ENCODE measurements at regions not wholly inside any gene's neighbourhood (a gene's known extent, or its start where the extent isn't known, plus 50 kb on each side); places are given as distances from the start of the nearest gene placed in this dataset.
"Not testable (repeated sequence)": the region's sequence is repeated elsewhere in the genome, so short reads cannot be mapped to it uniquely, and the experiment has no call there.

DNA sequence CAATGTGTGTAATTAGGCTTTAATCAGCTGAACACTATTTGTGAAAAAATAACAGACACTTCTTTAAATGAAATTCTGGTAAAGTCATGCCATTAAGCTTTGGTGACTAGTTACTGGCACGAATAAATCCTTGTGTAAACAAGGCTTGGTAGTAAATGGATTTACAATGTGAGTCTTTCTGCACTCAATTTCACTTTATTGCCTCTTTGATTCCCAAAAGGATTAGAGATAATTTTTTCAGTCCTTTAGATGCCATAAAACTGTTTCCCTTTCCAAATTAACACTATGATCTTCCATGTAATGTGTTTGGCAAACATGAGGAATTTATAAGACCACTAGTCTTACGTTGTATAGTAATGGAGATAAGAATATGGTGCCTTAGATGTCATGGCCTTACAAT lies 339.5 kb upstream of the DNAJC19 start:
- 50 to 53% methylated on average over 2 of the region's 2 CpGs for WGBS, 2 donors
- Histone ChIP-seq H3K36me3 (ENCODE audit: low read depth, missing control alignments) (no peaks in the 10 kb centered on the region), H3K4me1 (no peaks in the 10 kb centered on the region), H3K27ac (no peak overlapping the region), H3K27me3 (no peaks in the 10 kb centered on the region), H3K4me3 (no peak overlapping the region), H3K9me3 (no peaks in the 10 kb centered on the region)
- intact Hi-C loops (cut with DNase I; ENCODE audit: low total_unique reads), result no loop called here
- TF ChIP-seq, protein P1, sequence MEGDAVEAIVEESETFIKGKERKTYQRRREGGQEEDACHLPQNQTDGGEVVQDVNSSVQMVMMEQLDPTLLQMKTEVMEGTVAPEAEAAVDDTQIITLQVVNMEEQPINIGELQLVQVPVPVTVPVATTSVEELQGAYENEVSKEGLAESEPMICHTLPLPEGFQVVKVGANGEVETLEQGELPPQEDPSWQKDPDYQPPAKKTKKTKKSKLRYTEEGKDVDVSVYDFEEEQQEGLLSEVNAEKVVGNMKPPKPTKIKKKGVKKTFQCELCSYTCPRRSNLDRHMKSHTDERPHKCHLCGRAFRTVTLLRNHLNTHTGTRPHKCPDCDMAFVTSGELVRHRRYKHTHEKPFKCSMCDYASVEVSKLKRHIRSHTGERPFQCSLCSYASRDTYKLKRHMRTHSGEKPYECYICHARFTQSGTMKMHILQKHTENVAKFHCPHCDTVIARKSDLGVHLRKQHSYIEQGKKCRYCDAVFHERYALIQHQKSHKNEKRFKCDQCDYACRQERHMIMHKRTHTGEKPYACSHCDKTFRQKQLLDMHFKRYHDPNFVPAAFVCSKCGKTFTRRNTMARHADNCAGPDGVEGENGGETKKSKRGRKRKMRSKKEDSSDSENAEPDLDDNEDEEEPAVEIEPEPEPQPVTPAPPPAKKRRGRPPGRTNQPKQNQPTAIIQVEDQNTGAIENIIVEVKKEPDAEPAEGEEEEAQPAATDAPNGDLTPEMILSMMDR (IDR thresholded peaks at IDR 0.05), result no peak
- no peak for TF ChIP-seq POLR2A (IDR thresholded peaks at IDR 0.05)
- no peak for DNase-seq

DNA sequence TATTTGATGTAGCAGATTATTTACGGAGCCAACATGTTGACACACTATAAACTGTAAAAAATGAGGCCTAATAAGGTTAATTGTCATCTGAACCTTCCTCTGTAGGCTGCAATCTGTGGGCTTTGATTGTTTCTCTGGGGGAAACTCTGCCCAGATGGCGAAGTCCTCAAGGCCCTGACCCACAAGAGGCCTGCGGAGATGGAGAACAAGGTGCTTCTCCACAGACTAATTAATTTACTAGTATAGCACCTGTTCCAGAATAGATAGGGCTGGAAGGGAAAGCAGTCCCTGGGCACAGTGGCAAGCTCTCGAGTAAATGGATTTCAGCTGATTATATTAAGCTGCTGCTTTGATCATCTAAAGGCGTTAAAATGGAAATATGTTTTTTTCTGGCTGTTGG lies 338.8 kb upstream of the DNAJC19 start:
- DNase-seq, result no peak
- no peaks in the 10 kb centered on the region for H3K27me3 ChIP-seq
- H3K27ac ChIP-seq, result no peak overlapping the region
- intact Hi-C loops (cut with DNase I; ENCODE audit: low total_unique reads), result no loop called here
- no peak overlapping the region for H3K4me3 ChIP-seq
- H3K36me3 ChIP-seq (ENCODE audit: low read depth, missing control alignments), result no peaks in the 10 kb centered on the region
- no peaks in the 10 kb centered on the region for H3K4me1 ChIP-seq
- H3K9me3 ChIP-seq, result no peaks in the 10 kb centered on the region
- WGBS, 2 donors, result 78 to 81% methylated on average over 5 of the region's 5 CpGs
- TF ChIP-seq, protein P1 (IDR thresholded peaks at IDR 0.05), result no peak
- TF ChIP-seq POLR2A (IDR thresholded peaks at IDR 0.05), result no peak

DNA sequence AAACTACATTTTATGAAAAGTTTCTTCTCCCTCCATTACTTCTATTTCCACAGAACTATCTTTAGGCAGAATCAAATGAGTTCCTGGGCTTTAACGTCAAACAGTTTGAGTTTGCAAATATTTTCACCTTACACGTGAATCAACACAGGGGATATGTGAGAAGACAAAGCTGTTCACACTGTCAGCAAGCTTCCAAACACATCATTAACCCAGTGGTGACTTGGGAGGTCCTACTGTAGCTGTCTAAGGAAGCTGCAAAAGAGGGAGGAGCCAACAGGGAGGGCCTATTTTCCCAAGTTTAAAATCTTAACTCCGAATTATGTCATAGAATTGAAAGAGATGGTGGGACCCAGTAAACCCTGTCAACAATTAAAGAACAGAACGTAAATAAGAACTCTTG lies 337.8 kb upstream of the DNAJC19 start:
- no peaks in the 10 kb centered on the region for H3K9me3 ChIP-seq
- intact Hi-C loops (cut with DNase I; ENCODE audit: low total_unique reads), result no loop called here
- no peak overlapping the region for H3K4me3 ChIP-seq
- H3K36me3 ChIP-seq (ENCODE audit: low read depth, missing control alignments), result no peaks in the 10 kb centered on the region
- no peak overlapping the region for H3K27ac ChIP-seq
- TF ChIP-seq, protein P1 (IDR thresholded peaks at IDR 0.05), result no peak
- TF ChIP-seq POLR2A (IDR thresholded peaks at IDR 0.05), result no peak
- no peaks in the 10 kb centered on the region for H3K27me3 ChIP-seq
- no peaks in the 10 kb centered on the region for H3K4me1 ChIP-seq
- DNase-seq, result no peak
- 48 to 66% methylated on average over 4 of the region's 4 CpGs for WGBS, 2 donors

DNA sequence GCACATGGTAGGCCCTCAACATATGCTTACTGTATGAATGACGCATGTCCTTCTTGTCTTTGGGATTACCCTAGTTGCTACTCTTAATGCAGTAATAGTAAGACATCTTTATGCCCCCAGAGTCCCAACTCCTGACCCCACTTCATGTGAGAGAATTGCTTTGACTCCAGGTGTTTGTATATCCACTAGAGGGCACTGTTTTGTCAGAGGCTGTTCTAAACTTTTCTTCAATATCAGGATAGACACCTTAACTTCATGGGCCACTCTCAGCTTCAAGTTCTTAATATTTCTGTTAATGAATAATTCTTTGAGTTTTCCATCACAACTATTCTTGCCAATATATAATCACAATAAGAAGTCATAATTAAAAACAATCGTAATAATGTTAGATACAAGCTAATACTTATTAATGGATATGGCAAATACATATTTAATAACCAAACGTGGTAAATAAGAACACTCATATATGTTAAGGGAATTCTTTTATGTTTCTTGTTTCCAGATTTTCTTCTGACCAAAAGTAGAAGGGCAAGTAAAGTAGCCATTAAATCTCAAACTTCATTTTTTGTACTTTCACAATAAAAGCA lies 337.2 kb upstream of the DNAJC19 start:
- no peak overlapping the region for H3K27ac ChIP-seq
- no peaks in the 10 kb centered on the region for H3K4me1 ChIP-seq
- 52 to 55% methylated on average over 3 of the region's 3 CpGs for whole genome bisulfite sequencing, 2 donors
- H3K9me3 ChIP-seq, result no peaks in the 10 kb centered on the region
- no peaks in the 10 kb centered on the region for H3K36me3 ChIP-seq (ENCODE audit: low read depth, missing control alignments)
- DNase-seq, result peak; percentile 31
- no peaks in the 10 kb centered on the region for H3K27me3 ChIP-seq
- H3K4me3 ChIP-seq, result no peak overlapping the region
- intact Hi-C loops (cut with DNase I; ENCODE audit: low total_unique reads), result no loop called here
- TF ChIP-seq, protein P1 (IDR thresholded peaks at IDR 0.05), result peak; percentile 49 to 67 (median 65)
- no peak for TF ChIP-seq POLR2A (IDR thresholded peaks at IDR 0.05)

DNA sequence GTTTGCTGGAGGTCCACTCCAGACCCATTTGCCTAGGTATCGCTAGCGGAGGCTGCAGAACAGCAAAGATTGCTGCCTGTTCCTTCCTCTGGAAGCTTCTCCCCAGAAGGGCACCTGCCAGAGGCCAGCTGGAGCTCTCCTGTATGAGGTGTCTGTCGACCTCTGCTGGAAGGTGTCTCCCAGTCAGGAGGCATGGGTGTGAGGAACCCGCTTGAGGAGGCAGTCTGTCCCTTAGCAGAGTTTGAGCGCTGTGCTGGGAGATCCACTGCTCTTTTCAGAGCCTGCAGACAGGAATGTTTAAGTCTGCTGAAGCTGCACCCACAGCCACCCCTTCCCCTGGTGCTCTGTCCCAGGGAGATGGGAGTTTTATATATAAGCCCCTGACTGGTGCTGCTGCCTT lies 335.0 kb upstream of the DNAJC19 start:
- intact Hi-C loops (cut with DNase I; ENCODE audit: low total_unique reads); H3K36me3 ChIP-seq (ENCODE audit: low read depth, missing control alignments); DNase-seq; H3K4me1 ChIP-seq; H3K27ac ChIP-seq; H3K9me3 ChIP-seq; H3K27me3 ChIP-seq; H3K4me3 ChIP-seq: not testable (repeated sequence)
- 81 to 91% methylated on average over 4 to 5 of the region's 5 CpGs for WGBS, 2 donors

All from testis (tissue), 2 donors.